ENCODE measurements at regions not wholly inside any gene's neighbourhood (a gene's known extent, or its start where the extent isn't known, plus 50 kb on each side); places are given as distances from the start of the nearest gene placed in this dataset.

DNA sequence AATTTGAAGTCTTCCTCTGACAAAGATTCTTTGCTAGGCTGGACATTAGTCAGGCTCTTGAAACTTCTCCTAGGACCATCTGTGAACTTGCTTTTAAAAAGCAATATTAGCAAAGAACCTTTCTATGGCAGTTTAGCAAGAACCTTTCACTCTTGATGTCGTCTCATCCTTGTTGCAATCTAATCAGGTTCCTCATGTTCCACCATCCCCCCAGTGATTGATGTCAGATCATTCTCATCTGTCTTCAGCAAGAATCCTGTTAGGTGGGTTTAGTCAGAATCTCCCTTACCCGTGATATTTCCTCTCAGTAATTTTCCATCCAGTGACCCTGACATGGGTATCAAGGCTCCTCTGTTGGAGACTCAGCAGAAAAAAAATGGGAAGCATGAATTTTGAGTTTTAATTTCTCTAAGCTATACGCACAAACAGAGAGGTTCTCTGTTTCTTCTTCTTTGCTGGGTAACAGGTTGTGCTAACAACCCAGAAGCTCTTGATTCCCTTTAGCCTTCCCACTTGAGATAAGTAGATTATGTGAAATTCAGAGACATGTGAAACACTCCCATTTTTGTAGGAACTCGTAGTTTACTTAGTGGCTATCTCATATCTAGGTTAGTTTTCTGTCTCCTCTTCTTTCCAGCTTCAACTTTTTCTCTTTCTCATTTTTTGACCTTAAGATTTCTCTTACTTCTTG is 507.4 kb downstream of the C4orf33 start:
- peaks cover 0 to 2% (median 0%) of the 10 kb centered on the region in 3 donors for H3K27me3 Mint-ChIP-seq (ENCODE audit: low read depth in 3 of 3)
- H3K27me3 ChIP-seq (ENCODE audit: control insufficient read depth in 2 of 2, insufficient read depth in 2 of 2, low read length in 2 of 2), result no peaks in the 10 kb centered on the region
- no peak overlapping the region for H3K27ac ChIP-seq (ENCODE audit: low read depth in 1 of 2, low read length in 2 of 2)
- no peaks in the 10 kb centered on the region for H3K79me2 ChIP-seq (ENCODE audit: insufficient read depth, low read length)
- no peak for DNase-seq
- H3K36me3 ChIP-seq (replicated peaks in 1 of 2; ENCODE audit: control insufficient read depth in 1 of 2, insufficient read depth in 2 of 2, low read length in 2 of 2), result no peaks in the 10 kb centered on the region
- H2AFZ ChIP-seq (ENCODE audit: insufficient read depth, low read depth, low read length, poor library complexity, severe bottlenecking), result peak overlapping the region; percentile 22
- H3K4me3 Mint-ChIP-seq, result no peak overlapping the region
- peaks cover 0 to 5% (median 3%) of the 10 kb centered on the region in 7 donors for H3K9me3 Mint-ChIP-seq
- peaks cover 21% of the 10 kb centered on the region for H3K4me1 Mint-ChIP-seq
- TF ChIP-seq CTCF (IDR thresholded peaks at IDR 0.05), result no peak
- H3K4me2 ChIP-seq (replicated peaks; ENCODE audit: extremely low read depth, low read length, poor library complexity, severe bottlenecking), result no peak overlapping the region
- no peaks in the 10 kb centered on the region for H3K4me1 ChIP-seq (ENCODE audit: control insufficient read depth in 1 of 2, insufficient read depth in 2 of 2, low read length in 2 of 2)
- no peak overlapping the region for H3K4me3 ChIP-seq (replicated peaks in 1 of 3; ENCODE audit: low read depth in 2 of 3, low read length in 3 of 3)
- no peaks in the 10 kb centered on the region for H4K20me1 ChIP-seq (ENCODE audit: insufficient read depth, low read length)
- intact Hi-C loops (cut with micrococcal nuclease), result no loop called here
- no peaks in the 10 kb centered on the region for H3K9me3 ChIP-seq (replicated peaks in 1 of 2; ENCODE audit: control insufficient read depth in 1 of 2, insufficient read depth in 1 of 2, low read length in 2 of 2)
- WGBS (ENCODE audit: insufficient coverage), result no CpG with 5 or more reads among the region's 4 CpGs
- no peaks in the 10 kb centered on the region for H3K36me3 Mint-ChIP-seq
- no peak overlapping the region for H3K9ac ChIP-seq (ENCODE audit: insufficient read depth, low read length, poor library complexity, severe bottlenecking)
- peak overlapping the region in 1 of 7 donors; percentile 44 for H3K27ac Mint-ChIP-seq

GRCh38 chr4:129604632-129605255 is 508.8 kb downstream of the C4orf33 start:
- H3K9me3 ChIP-seq (replicated peaks in 1 of 2; ENCODE audit: control insufficient read depth in 1 of 2, insufficient read depth in 1 of 2, low read length in 2 of 2), result no peaks in the 10 kb centered on the region
- no peaks in the 10 kb centered on the region for H4K20me1 ChIP-seq (ENCODE audit: insufficient read depth, low read length)
- no peak for TF ChIP-seq CTCF (IDR thresholded peaks at IDR 0.05)
- peaks cover 0 to 5% (median 3%) of the 10 kb centered on the region in 7 donors for H3K9me3 Mint-ChIP-seq
- H3K4me1 Mint-ChIP-seq, result peaks cover 21% of the 10 kb centered on the region
- no peaks in the 10 kb centered on the region for H3K27me3 ChIP-seq (ENCODE audit: control insufficient read depth in 2 of 2, insufficient read depth in 2 of 2, low read length in 2 of 2)
- DNase-seq, result no peak
- H3K36me3 Mint-ChIP-seq, result no peaks in the 10 kb centered on the region
- no peak overlapping the region for H3K9ac ChIP-seq (ENCODE audit: insufficient read depth, low read length, poor library complexity, severe bottlenecking)
- no peak overlapping the region for H2AFZ ChIP-seq (ENCODE audit: insufficient read depth, low read depth, low read length, poor library complexity, severe bottlenecking)
- no peaks in the 10 kb centered on the region for H3K4me1 ChIP-seq (ENCODE audit: control insufficient read depth in 1 of 2, insufficient read depth in 2 of 2, low read length in 2 of 2)
- no peaks in the 10 kb centered on the region for H3K36me3 ChIP-seq (replicated peaks in 1 of 2; ENCODE audit: control insufficient read depth in 1 of 2, insufficient read depth in 2 of 2, low read length in 2 of 2)
- H3K79me2 ChIP-seq (ENCODE audit: insufficient read depth, low read length), result no peaks in the 10 kb centered on the region
- H3K27me3 Mint-ChIP-seq (ENCODE audit: low read depth in 3 of 3), result peaks cover 0 to 2% (median 0%) of the 10 kb centered on the region in 3 donors
- WGBS (ENCODE audit: insufficient coverage), result no CpG with 5 or more reads among the region's 1 CpG
- no peak overlapping the region for H3K27ac ChIP-seq (ENCODE audit: low read depth in 1 of 2, low read length in 2 of 2)
- intact Hi-C loops (cut with micrococcal nuclease), result no loop called here
- no peak overlapping the region for H3K4me2 ChIP-seq (replicated peaks; ENCODE audit: extremely low read depth, low read length, poor library complexity, severe bottlenecking)
- H3K4me3 Mint-ChIP-seq, result no peak overlapping the region
- H3K4me3 ChIP-seq (replicated peaks in 1 of 3; ENCODE audit: low read depth in 2 of 3, low read length in 3 of 3), result no peak overlapping the region
- no peak overlapping the region for H3K27ac Mint-ChIP-seq
